HEK293 (cell line): ENCODE measurements at regions not wholly inside any gene's neighbourhood (a gene's known extent, or its start where the extent isn't known, plus 50 kb on each side); places are given as distances from the start of the nearest gene placed in this dataset.

Experiments used
- MZF1 ChIP-seq: fragments of 450-650 bp; formaldehyde crosslinking; IDR thresholded peaks from 2 replicates; pipeline ENCODE4 v1.5.1; 2017; ENCODE audit warnings: missing biosample characterization, missing genetic modification characterization, borderline replicate concordance
- SP2 ChIP-seq: fragments of 450-650 bp; formaldehyde crosslinking; IDR thresholded peaks from 2 replicates; pipeline ENCODE4 v1.5.1; 2016; ENCODE audit warnings: missing biosample characterization, missing genetic modification characterization
- YY1 ChIP-seq: fragments of 450-650 bp; formaldehyde crosslinking; IDR thresholded peaks from 2 replicates; pipeline ENCODE4 v1.5.1; 2018; ENCODE audit warnings: missing biosample characterization, missing genetic modification characterization
- ZBTB7A ChIP-seq: fragments of 450-650 bp; formaldehyde crosslinking; IDR thresholded peaks from 2 replicates; pipeline ENCODE4 v1.5.1; 2016; ENCODE audit warnings: low read depth, missing biosample characterization, missing genetic modification characterization
- ZNF239 ChIP-seq: fragments of 450-650 bp; formaldehyde crosslinking; IDR thresholded peaks from 2 replicates; pipeline ENCODE4 v1.5.1; 2016; ENCODE audit warnings: missing biosample characterization, missing genetic modification characterization
- ZNF426 ChIP-seq: fragments of 450-650 bp; formaldehyde crosslinking; IDR thresholded peaks from 2 replicates; pipeline ENCODE4 v1.5.1; 2017; ENCODE audit warnings: missing biosample characterization, missing genetic modification characterization, mild to moderate bottlenecking, inconsistent platforms, moderate library complexity
- ZNF48 ChIP-seq: fragments of 450-650 bp; formaldehyde crosslinking; IDR thresholded peaks from 2 replicates; pipeline ENCODE4 v1.5.1; 2016; ENCODE audit warnings: missing biosample characterization, missing genetic modification characterization
- ZNF639 ChIP-seq: fragments of 450-650 bp; formaldehyde crosslinking; IDR thresholded peaks from 2 replicates; pipeline ENCODE4 v1.5.1; 2016; ENCODE audit warnings: missing biosample characterization, missing genetic modification characterization
- ZNF658 ChIP-seq: fragments of 450-650 bp; formaldehyde crosslinking; IDR thresholded peaks from 2 replicates; pipeline ENCODE4; 2016; ENCODE audit warnings: missing biosample characterization, missing genetic modification characterization
- ZNF670 ChIP-seq: fragments of 450-650 bp; formaldehyde crosslinking; IDR thresholded peaks from 2 replicates; pipeline ENCODE4 v1.5.1; 2016; ENCODE audit warnings: missing biosample characterization, missing genetic modification characterization, low read depth
- ZNF776 ChIP-seq: fragments of 450-650 bp; formaldehyde crosslinking; IDR thresholded peaks from 2 replicates; pipeline ENCODE4 v1.5.0; 2017; ENCODE audit warnings: missing biosample characterization, missing genetic modification characterization, borderline replicate concordance
- TF ChIP-seq, protein P1 (sequence below): fragments of 450-650 bp; formaldehyde crosslinking; IDR thresholded peaks from 2 replicates; pipeline ENCODE4 v1.5.1; 2016; ENCODE audit warnings: missing biosample characterization, missing genetic modification characterization
- TF ChIP-seq, protein P2 (sequence below): fragments of 450-650 bp; formaldehyde crosslinking; IDR thresholded peaks from 2 replicates; pipeline ENCODE4 v1.5.1; 2016; ENCODE audit warnings: missing biosample characterization, missing genetic modification characterization, low read depth
- TF ChIP-seq, protein P3 (sequence below): fragments of 450-650 bp; formaldehyde crosslinking; IDR thresholded peaks from 2 replicates; pipeline ENCODE4 v1.5.1; 2016; ENCODE audit warnings: missing biosample characterization, missing genetic modification characterization

DNA sequence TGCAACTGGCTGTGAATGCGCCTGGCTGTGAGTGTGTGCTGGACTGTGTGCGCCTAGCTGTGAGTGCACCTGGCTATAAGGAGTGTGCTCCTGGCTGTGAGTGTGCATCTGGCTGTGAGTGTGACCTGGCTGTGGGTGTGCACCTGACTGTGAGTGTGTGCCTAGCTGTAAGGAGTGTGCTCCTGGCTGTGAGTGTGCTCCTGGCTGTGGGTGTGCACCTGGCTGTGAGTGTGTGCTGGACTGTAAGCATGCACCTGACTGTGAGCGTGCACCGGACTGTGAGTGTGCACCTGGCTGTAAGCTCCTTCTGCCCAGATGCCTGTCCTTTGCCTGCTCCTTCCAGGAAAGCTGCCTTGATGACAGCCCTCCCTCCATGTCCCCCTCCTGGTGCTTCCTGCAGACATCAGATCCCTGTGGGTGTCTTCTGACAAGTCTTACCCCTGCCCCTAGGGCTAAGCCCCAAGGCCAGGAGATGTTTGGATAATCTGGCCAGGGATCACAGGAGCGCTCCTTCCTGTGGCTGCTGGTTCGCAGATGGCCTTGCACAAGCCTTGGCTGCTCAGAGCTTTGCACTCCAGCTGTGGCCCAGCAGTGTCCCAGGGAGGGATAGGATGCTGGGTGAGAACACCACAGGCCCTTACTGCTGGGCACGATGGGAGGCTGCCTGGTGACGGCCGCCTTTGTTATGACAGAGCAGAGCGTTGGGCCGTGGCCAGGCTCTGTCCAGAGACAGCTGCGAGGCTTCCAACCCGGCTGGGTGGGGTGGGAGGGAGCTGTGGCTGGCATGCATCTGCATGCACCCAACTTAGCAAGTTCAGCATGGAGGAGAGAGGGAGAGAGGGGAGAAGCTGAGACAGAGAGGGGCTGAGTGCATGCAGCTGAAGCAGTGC, 89.9 kb downstream of the GLI2 start:
- TF ChIP-seq, protein P1, sequence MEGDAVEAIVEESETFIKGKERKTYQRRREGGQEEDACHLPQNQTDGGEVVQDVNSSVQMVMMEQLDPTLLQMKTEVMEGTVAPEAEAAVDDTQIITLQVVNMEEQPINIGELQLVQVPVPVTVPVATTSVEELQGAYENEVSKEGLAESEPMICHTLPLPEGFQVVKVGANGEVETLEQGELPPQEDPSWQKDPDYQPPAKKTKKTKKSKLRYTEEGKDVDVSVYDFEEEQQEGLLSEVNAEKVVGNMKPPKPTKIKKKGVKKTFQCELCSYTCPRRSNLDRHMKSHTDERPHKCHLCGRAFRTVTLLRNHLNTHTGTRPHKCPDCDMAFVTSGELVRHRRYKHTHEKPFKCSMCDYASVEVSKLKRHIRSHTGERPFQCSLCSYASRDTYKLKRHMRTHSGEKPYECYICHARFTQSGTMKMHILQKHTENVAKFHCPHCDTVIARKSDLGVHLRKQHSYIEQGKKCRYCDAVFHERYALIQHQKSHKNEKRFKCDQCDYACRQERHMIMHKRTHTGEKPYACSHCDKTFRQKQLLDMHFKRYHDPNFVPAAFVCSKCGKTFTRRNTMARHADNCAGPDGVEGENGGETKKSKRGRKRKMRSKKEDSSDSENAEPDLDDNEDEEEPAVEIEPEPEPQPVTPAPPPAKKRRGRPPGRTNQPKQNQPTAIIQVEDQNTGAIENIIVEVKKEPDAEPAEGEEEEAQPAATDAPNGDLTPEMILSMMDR (tag by site-specific recombination), result no peak
- TF ChIP-seq ZNF639 (tag by site-specific recombination) (no peak), ZNF670 (tag by site-specific recombination) (no peak), ZNF658 (tag by site-specific recombination) (no peak), ZNF48 (tag by site-specific recombination) (no peak), MZF1 (tag by site-specific recombination) (no peak), ZBTB7A (no peak), ZNF426 (tag by site-specific recombination) (no peak), ZNF239 (tag by site-specific recombination) (no peak), SP2 (no peak), ZNF776 (tag by site-specific recombination) (no peak), YY1 (tag by site-specific recombination) (no peak)
- TF ChIP-seq, protein P2, sequence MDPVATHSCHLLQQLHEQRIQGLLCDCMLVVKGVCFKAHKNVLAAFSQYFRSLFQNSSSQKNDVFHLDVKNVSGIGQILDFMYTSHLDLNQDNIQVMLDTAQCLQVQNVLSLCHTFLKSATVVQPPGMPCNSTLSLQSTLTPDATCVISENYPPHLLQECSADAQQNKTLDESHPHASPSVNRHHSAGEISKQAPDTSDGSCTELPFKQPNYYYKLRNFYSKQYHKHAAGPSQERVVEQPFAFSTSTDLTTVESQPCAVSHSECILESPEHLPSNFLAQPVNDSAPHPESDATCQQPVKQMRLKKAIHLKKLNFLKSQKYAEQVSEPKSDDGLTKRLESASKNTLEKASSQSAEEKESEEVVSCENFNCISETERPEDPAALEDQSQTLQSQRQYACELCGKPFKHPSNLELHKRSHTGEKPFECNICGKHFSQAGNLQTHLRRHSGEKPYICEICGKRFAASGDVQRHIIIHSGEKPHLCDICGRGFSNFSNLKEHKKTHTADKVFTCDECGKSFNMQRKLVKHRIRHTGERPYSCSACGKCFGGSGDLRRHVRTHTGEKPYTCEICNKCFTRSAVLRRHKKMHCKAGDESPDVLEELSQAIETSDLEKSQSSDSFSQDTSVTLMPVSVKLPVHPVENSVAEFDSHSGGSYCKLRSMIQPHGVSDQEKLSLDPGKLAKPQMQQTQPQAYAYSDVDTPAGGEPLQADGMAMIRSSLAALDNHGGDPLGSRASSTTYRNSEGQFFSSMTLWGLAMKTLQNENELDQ (tag by site-specific recombination), result no peak
- TF ChIP-seq, protein P3, sequence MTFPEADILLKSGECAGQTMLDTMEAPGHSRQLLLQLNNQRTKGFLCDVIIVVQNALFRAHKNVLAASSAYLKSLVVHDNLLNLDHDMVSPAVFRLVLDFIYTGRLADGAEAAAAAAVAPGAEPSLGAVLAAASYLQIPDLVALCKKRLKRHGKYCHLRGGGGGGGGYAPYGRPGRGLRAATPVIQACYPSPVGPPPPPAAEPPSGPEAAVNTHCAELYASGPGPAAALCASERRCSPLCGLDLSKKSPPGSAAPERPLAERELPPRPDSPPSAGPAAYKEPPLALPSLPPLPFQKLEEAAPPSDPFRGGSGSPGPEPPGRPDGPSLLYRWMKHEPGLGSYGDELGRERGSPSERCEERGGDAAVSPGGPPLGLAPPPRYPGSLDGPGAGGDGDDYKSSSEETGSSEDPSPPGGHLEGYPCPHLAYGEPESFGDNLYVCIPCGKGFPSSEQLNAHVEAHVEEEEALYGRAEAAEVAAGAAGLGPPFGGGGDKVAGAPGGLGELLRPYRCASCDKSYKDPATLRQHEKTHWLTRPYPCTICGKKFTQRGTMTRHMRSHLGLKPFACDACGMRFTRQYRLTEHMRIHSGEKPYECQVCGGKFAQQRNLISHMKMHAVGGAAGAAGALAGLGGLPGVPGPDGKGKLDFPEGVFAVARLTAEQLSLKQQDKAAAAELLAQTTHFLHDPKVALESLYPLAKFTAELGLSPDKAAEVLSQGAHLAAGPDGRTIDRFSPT, result no peak
